ENCODE measurements at regions not wholly inside any gene's neighbourhood (a gene's known extent, or its start where the extent isn't known, plus 50 kb on each side); places are given as distances from the start of the nearest gene placed in this dataset.

DNA sequence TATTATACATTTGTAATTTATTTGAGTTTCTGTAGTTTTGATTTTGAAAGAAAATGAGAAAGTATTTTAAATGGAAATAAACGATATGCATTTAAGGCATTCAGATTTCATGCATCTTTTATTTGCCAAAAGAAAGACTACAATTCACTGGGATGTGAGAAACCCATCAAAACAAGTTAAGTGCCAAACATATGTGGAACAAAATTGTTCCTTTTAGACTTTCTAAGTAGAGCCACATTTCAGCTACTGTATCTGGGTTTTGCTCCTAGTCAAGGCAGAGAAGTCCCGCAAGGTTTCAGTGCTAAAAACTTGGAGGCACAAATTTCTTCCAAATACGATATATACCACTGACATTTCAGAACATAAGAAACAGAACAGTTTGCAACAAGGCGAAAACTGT lies 1191.9 kb downstream of the SLITRK5 start:
- ATAC-seq (no peak), DNase-seq (no peak)

DNA sequence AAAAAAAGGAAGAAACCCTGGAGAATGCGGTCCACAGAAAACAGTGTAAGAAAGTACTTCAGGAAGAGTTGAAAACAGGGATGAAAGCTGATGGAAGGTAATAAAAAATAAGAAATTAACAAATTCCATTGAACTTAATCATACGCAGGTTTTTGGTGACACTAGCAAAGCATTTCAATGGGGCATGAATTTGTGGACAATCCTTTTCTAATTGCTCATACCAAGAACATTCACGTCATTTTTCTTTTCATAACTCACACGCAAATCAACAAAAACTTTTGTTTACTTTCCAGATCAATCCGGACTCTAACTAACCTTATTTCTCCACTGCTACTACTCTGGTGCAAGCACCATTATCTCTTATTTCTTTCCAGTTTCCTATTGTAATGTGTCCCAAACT lies 1195.0 kb downstream of the SLITRK5 start:
- no peak for ATAC-seq
- DNase-seq = no peak

DNA sequence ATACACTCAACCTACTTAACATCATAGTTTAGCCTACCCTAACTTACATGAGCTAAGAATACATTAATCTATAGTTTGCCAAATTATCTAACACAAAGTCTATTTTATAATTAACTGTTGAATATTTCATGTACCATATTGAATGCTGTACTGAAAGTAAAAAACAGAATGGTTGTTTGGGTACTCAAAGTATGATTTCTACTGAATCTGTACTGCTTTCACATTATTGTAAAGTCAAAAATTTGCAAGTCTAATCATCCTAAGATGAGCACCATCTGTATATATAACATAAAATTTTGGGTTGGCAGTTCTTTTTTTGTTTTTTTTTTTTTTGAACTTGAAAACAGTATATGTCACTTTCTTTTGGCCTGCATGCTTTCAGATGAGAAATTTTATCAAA lies 1212.6 kb downstream of the SLITRK5 start:
- DNase-seq (no peak), ATAC-seq (no peak)

GRCh38 chr13:88887045-88887662 lies 1216.0 kb downstream of the SLITRK5 start:
- ATAC-seq (no peak), DNase-seq (no peak)

- ATAC-seq (peak; percentile 28), DNase-seq (no peak)
These were observed 1224.2 kb downstream of the SLITRK5 start for GRCh38 chr13:88895261-88895941.

DNA sequence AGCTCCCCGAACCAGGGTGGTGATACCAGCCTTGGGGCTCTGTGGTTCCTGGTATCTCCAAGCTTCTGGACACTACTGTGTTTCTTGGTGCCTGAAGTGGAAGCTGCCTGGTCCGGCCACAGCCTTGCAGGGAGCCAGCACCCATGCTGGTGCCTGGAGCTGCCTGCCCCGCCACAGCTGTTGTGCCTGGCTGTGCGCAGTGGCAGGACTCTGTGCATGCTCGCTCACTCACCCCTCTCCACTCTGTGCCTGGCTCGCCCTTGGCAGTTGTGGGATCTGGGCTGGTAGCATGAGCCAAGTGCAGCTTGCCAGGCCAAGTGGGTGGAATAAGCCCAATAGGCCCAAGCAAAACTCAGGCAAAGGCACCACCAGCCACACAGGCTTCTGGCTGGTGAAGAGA lies 1225.3 kb downstream of the SLITRK5 start:
- DNase-seq (no peak), ATAC-seq (no peak)

DNA sequence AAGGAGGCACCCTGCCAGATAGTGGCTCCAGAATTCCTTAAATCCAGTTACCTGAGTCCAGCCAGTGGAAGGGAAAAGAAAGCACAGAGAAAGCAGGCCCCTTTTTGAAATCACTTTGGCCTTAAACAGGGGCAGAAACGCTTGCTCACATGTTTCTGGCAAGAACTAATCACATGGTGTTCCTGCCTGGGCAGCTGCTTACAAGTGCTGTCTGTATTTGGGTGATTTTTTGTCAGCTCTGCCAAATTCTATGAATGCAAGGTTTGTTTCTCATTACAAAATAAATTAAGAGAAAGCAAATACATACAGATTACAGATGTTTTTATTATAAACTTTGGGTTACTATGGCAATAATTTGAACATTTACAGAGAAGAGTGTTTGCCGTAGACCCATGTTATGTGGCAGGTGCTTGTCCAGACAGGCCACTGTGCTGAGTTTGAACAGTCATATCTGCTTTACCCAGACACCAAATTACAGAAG lies 1237.8 kb downstream of the SLITRK5 start:
- ATAC-seq = no peak
- DNase-seq = no peak

DNA sequence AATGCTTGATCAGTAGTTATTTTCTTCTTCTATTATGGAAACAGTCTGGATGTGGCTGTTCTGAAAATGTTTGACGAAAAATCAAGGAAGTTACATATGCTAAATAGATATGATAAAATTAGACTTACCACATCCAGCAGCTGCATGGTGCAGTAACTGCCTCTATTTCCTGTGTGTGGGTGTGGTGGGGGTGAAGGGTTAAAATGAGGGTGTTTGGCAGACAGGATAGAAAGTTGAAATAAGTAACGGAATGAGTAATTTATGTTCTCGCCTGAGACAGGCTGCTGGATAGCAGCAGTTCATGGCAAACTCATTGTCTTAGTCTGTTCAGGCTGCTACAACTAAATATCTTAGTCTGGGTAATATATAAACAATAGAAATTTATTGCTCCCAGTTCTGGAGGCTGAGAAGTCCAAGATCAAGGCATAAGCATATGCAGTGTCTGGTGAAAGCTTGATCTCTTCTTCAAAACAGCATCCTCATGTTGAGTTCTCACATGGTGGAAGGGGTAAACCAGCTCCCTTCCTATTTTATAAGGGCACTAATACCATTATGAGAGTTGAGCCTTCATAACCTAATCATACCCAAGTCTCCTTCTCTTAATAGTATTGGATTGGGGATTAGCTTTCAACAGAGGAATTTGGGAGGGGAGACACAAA lies 1248.9 kb downstream of the SLITRK5 start:
- ATAC-seq (peak; percentile 71), DNase-seq (no peak)

- DNase-seq (no peak), ATAC-seq (no peak)
These were observed 1254.8 kb downstream of the SLITRK5 start for GRCh38 chr13:88925954-88926353.

DNA sequence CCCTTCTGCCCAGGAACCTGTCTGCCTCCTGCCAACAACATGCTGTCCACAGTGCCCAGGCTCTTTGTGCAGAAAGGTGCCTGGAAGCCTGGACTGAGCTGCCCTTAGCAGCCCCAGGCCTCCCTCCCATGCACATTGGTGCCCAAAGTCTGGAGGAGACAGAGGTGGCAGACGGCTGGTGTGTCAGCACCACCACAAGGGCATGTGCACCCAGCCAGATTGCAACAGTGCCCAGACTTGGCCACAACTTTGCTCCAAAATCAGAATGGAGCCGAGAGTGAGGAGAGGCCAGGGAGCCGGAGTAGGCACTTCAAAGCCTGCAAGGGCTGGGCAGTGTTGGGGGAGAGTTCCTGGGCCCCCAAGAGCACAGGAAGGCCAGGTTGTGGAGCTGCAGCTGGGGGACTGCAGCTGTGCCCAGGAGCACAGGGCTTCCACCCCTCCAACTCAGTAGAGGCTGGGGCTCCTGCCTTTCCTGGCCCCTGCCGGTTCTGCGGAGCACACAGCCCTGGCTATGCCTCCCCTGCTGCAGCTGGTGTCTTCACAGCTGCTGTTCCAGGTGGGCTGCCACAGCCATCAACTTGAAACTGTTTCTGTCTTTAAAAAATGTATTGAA lies 1255.8 kb downstream of the SLITRK5 start:
- DNase-seq (no peak), ATAC-seq (peak; percentile 14)

GRCh38 chr13:88932950-88933349 lies 1261.8 kb downstream of the SLITRK5 start:
- DNase-seq (no peak), ATAC-seq (no peak)

GRCh38 chr13:88937384-88937783 lies 1266.2 kb downstream of the SLITRK5 start:
- DNase-seq = no peak
- no peak for ATAC-seq

- ATAC-seq (no peak), DNase-seq (no peak)
These were observed 1274.6 kb downstream of the SLITRK5 start for GRCh38 chr13:88945793-88946192.

DNA sequence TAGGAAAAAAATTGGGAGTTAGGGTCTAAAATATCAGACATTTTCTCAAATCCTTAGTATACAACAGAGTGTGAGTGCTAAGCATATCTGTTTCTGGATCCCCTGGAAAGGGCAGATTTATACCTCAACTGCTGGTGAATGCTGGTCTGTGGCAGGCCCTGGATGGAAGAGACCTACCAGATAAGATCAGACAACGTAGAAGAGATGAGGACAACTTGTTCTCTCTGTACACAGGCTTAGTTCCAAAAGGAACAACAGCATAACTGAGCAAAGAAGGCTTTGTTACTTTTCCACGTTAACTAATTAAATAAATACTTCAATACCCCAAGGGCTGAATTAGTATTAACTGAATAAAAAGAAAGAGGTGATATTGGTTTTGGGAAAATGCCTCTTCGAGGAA lies 1277.3 kb downstream of the SLITRK5 start:
- no peak for ATAC-seq
- no peak for DNase-seq

DNA sequence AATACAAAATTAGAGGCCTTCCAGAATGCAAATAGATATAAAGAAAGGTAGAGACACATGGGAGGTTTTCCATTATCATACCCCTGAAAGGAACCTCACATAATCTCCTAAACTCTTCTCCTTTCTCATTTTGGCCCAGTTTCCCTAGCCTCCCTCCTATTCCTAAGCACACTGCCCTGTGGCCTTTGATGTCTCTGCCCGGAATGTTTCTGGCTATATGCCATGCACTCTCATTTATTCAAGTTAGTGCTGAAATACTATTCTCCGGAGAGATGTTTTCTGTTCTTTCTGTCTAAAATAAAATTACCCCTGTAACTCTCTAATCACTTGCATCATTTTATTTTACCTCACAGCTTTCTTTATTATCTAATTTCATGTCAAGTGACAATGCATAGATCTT lies 1287.7 kb downstream of the SLITRK5 start:
- DNase-seq = no peak
- ATAC-seq = no peak

DNA sequence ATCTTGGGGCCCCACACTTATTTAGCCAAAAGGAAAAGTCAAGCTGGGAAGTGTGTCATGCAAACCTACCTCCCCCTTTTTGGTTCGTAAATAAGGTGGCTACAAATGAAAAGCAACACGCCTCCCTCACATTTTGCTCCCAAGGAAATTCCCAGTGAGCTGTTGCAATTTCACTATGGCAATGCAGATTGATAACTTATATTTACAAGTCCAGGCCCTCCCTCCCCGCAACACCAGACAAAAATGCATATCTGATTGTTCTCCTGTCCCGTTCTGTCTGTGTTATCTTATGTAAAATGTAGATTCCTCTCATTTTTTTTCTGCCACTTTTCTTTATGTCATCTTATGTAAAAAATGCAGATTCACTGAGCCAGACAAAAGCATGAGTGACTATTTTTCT lies 1305.3 kb downstream of the SLITRK5 start:
- ATAC-seq = no peak
- DNase-seq = no peak

DNA sequence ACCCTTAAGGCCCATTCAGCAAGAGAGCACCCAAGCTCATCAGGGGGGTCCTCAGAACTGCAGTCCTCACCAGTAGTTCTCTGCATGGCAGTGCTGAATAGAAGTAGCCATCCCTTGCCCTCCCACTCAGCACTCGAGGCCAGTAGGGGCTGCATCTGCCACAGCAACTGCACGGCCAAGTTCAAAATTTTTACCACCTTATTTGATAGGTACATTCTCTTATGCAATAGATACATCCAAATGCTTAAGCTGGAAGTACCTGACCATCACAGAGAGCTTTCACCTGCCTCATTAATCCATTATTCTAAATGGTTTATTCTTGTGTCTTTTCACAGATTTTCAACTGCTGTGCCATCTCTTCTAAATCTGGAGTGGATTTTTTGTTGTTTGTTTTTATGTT lies 1307.4 kb downstream of the SLITRK5 start:
- ATAC-seq = no peak
- DNase-seq = no peak

GRCh38 chr13:88979465-88980175 lies 1308.4 kb downstream of the SLITRK5 start:
- no peak for DNase-seq
- peak; percentile 43 for ATAC-seq

DNA sequence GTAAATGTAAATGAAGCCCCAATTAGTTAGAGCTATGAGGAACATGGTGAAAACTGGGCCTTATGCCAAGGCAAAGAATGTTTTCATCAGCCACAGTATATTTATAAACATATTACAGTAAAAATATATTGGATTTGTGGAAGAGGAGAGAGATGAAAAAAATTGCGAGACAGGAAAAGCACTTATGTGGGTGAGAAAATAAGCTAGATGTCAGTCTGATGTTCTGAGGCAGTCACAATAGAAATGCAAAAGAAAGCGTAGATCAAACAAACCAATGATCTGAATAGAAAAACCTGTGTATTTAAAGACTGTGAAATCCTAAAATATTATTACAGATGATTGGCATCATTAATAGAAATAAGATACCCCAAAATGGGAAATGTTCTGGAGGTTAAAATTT lies 1332.5 kb downstream of the SLITRK5 start:
- DNase-seq (no peak), ATAC-seq (no peak)

DNA sequence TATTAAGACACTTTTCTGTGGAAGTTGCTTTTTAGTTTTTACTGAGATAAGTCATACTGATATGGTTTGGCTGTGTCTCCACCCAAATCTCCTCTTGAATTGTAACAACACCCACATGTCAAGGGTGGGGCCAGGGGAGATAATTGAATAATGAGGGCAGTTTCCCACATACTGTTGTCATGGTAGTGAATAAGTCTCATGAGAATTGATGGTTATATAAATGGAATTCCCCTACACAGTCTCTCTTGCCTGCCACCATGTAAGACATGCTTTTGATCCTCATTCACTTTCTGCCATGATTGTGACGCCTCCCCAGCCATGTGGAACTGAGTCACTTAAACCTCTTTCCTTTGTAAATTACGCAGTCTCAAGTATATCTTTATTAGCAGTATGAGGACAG lies 1340.4 kb downstream of the SLITRK5 start:
- DNase-seq = no peak
- no peak for ATAC-seq

DNA sequence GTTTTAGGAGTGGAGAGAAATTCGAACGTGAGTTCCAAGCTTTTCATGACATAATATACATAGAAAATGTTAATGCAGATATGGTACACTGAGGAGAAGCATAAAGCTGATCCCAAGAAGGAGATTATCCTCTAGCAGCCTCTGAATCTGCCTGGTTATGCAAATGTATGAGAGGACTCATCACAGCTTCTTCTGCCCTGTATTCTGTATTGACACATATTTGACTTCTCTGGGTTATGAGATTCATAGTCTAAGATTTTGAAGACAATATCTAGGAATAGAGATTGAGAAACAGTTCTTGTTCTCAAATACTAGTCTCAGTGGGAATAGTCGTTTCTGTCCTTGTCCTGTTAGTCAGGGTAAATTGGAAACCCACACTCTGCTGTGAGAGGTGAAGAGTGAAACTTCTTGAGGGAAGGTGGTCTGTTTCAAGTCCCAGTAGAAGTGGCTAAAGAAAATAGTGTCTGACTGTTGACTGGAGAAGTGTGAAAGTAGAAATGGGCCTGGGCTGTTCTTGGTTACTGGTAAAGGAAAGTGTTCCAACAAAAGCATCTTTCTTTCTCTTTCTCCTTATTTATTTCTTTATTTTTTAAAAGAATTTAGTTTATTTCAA lies 1356.6 kb downstream of the SLITRK5 start:
- DNase-seq = no peak
- ATAC-seq = peak; percentile 43

DNA sequence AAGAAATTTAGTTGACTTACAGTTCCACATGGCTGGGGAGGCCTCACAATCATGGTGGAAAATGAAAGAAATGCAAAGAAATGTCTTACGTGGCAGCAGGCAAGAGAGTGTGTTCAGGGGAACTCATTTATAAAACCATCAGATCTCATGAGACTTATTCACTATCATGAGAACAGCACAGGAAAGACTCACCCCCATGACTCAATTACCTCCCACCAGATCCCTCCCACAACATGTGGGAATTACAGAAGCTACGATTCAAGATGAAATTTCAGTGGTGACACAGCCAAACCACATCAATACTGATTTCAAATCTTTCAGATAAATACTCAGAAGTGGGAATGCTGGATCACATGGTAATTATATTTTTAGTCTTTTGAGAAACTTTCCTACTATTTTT lies 1357.9 kb downstream of the SLITRK5 start:
- DNase-seq (no peak), ATAC-seq (no peak)

Measured in stimulated activated naive CD8-positive, alpha-beta T cell treated with anti-CD3 and anti-CD28 coated beads, Interleukin-15, Interleukin-2, amounts not matched to agents 100 U/mL and 50 U/mL, for 24 hours (primary cell).